WERI-Rb-1 (cell line): ENCODE measurements at regions not wholly inside any gene's neighbourhood (a gene's known extent, or its start where the extent isn't known, plus 50 kb on each side); places are given as distances from the start of the nearest gene placed in this dataset.

Experiments
- DNase-seq: peaks from one replicate; pipeline ENCODE4 v3.0.0-alpha.2; 2020
- H3K27ac ChIP-seq: fragments of 250-450 bp; sonication (Bioruptor Pico); 2 replicates; pipeline ENCODE4 v1.5.1; 2020; ENCODE audit warnings: mild to moderate bottlenecking, moderate library complexity
- H3K27me3 ChIP-seq: fragments of 250-450 bp; sonication (Bioruptor Pico); 2 replicates; pipeline ENCODE4 v1.5.1; 2021; ENCODE audit warnings: mild to moderate bottlenecking, low read depth, moderate library complexity; ENCODE audit not compliant: insufficient read depth, severe bottlenecking
- H3K36me3 ChIP-seq: fragments of 250-450 bp; sonication (Bioruptor Pico); 2 replicates; pipeline ENCODE4 v1.5.1; 2020; ENCODE audit warnings: mild to moderate bottlenecking, moderate library complexity
- H3K4me3 ChIP-seq: 2 replicates; pipeline ENCODE4 v1.5.1; 2011; ENCODE audit warnings: low read depth, mild to moderate bottlenecking, control low read depth, low read length
- H3K9me3 ChIP-seq: fragments of 250-450 bp; sonication (Bioruptor Pico); 2 replicates; pipeline ENCODE4 v1.5.1; 2021; ENCODE audit warnings: mild to moderate bottlenecking, moderate library complexity; ENCODE audit not compliant: severe bottlenecking
- TF ChIP-seq, protein P1 (sequence below): IDR thresholded peaks from 2 replicates; pipeline ENCODE4 v1.5.1; 2011; ENCODE audit warnings: low read depth, mild to moderate bottlenecking, control low read depth, inconsistent platforms, low read length

DNA sequence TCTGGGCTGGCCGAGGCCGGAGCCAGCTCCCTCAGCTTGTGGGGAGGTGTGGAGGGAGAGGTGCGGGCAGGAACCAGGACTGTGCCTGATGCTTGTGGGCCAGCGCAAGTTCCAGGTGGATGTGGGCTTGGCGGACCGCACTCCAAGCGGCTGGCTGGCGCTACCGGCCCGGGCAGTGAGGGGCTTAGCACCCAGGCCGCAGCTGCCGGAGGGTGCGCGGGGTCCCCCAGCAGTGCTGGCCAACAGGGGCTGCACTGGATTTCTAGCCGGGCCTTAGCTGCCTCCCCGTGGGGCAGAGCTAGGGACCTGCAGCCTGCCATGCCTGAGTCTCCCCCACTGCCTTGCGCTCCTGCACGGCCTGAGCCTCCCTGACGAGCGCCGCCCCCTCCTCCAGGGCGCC is 242.8 kb downstream of the CCSER2 start:
- Histone ChIP-seq H3K27me3 (no peaks in the 10 kb centered on the region), H3K27ac (no peak overlapping the region), H3K4me3 (no peak overlapping the region), H3K36me3 (no peaks in the 10 kb centered on the region), H3K9me3 (no peaks in the 10 kb centered on the region)
- TF ChIP-seq, protein P1, sequence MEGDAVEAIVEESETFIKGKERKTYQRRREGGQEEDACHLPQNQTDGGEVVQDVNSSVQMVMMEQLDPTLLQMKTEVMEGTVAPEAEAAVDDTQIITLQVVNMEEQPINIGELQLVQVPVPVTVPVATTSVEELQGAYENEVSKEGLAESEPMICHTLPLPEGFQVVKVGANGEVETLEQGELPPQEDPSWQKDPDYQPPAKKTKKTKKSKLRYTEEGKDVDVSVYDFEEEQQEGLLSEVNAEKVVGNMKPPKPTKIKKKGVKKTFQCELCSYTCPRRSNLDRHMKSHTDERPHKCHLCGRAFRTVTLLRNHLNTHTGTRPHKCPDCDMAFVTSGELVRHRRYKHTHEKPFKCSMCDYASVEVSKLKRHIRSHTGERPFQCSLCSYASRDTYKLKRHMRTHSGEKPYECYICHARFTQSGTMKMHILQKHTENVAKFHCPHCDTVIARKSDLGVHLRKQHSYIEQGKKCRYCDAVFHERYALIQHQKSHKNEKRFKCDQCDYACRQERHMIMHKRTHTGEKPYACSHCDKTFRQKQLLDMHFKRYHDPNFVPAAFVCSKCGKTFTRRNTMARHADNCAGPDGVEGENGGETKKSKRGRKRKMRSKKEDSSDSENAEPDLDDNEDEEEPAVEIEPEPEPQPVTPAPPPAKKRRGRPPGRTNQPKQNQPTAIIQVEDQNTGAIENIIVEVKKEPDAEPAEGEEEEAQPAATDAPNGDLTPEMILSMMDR, result no peak
- DNase-seq, result no peak

DNA sequence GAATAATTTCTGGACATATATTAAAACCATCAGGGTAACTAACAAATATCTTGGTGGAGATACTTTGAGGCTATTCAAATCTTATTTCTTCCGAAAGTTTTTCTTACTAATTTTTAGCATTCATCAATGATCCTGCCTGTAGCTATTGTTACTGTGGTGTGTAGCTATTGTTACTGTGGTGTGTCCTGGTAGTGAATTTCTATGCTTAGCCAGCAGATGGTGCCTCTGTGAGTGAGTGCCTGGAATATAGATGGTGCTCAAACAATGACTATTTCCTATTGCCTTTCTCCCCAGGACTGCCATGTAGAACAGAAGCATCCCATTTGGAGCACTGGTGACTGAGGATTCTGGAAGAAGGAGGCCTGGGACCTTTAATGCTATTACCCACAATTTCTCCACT is 245.7 kb downstream of the CCSER2 start:
- DNase-seq, result no peak
- Histone ChIP-seq H3K27me3 (no peaks in the 10 kb centered on the region), H3K27ac (no peak overlapping the region), H3K9me3 (peaks cover 4% of the 10 kb centered on the region), H3K4me3 (no peak overlapping the region), H3K36me3 (no peaks in the 10 kb centered on the region)
- TF ChIP-seq, protein P1, result peak; percentile 32; the same call in 1 of the 2 replicates

DNA sequence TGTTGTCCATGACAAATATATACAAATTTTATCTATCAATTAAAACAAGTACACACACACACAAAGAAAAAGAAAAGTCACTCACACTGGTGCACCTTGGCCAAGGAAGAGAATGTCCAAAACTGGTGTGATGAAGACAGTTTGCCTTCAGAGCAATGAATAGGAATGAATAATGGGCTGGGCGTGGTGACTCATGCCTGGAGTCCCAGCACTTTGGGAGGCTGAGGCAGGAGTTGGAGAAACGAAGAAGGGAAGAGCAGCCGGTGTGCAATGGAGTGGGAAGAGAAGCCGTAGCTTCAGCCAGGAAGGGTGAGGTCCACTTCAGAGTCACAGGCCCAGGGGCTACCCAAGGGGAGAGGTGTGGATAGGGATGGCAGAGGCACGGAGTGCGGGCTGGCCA is 253.6 kb downstream of the CCSER2 start:
- TF ChIP-seq, protein P1, result no peak
- no peaks in the 10 kb centered on the region for H3K27me3 ChIP-seq
- no peaks in the 10 kb centered on the region for H3K36me3 ChIP-seq
- H3K27ac ChIP-seq, result no peak overlapping the region
- H3K4me3 ChIP-seq, result no peak overlapping the region
- no peaks in the 10 kb centered on the region for H3K9me3 ChIP-seq
- DNase-seq, result no peak

- H3K4me3 ChIP-seq, result no peak overlapping the region
These were observed 255.1 kb downstream of the CCSER2 start for GRCh38 chr10:84583501-84583900.

DNA sequence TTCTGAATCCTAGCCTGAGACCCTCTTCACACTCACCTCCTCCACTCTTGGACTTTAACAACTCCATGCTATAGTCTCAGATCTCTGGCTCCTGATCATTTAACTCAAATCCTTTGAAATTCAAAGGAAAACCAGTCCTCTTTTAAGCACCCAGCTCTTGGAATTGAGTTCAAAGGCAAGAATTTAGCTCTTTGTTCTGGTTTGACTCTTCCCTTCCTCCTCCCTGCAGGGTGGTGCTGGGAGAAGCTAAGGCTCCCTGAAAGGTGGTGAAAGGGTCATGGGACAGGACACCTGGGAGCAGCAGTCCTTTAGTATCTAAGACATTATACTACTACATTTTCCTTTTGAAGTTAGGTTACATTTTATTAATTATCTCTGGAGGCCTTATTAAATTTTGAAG is 259.4 kb downstream of the CCSER2 start:
- TF ChIP-seq, protein P1, result no peak
- no peaks in the 10 kb centered on the region for H3K27me3 ChIP-seq
- H3K36me3 ChIP-seq, result no peaks in the 10 kb centered on the region
- DNase-seq, result no peak
- H3K4me3 ChIP-seq, result no peak overlapping the region
- no peak overlapping the region for H3K27ac ChIP-seq
- H3K9me3 ChIP-seq, result no peaks in the 10 kb centered on the region

More at GRCh38 chr10:84583501-84583900, 255.1 kb downstream of the CCSER2 start:
- no peak overlapping the region for H3K27ac ChIP-seq
- no peaks in the 10 kb centered on the region for H3K9me3 ChIP-seq
- TF ChIP-seq, protein P1, result no peak
- no peak for DNase-seq
- no peaks in the 10 kb centered on the region for H3K36me3 ChIP-seq
- H3K27me3 ChIP-seq, result no peaks in the 10 kb centered on the region

GRCh38 chr10:84588426-84588825 is 260.0 kb downstream of the CCSER2 start:
- Histone ChIP-seq H3K36me3 (no peaks in the 10 kb centered on the region), H3K27me3 (no peaks in the 10 kb centered on the region), H3K27ac (no peak overlapping the region), H3K9me3 (no peaks in the 10 kb centered on the region), H3K4me3 (no peak overlapping the region)
- no peak for DNase-seq
- TF ChIP-seq, protein P1, result no peak
